ENCODE measurements at regions not wholly inside any gene's neighbourhood (a gene's known extent, or its start where the extent isn't known, plus 50 kb on each side); places are given as distances from the start of the nearest gene placed in this dataset.
A peak's percentile ranks its signal among the peaks of the same experiment; 100 is the strongest.
"Not testable (repeated sequence)": the region's sequence is repeated elsewhere in the genome, so short reads cannot be mapped to it uniquely, and the experiment has no call there.

DNA sequence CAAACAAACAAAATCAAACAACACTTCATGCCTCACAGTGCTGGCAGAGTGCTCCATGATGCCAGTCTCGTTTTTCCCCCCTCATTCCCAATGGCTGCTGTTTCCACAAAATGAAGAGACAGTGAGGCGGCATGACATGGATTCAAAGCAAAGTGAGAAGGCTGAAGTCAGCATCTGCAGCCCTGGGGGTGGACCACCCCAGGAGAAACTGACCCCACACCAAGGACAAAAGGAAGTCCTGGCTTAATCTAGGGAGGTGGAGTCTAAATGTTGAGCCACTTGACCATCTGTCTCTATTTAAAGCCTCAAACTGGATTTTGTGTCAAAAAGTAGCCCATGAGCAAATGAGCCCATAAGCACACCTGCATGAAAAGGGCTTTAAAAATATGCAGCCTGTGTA lies 151.2 kb upstream of the RORA start:
- intact Hi-C loops (cut with DNase I) = no loop called here
- no peaks in the 10 kb centered on the region for H3K4me1 ChIP-seq (ENCODE audit: control insufficient read depth, insufficient read depth, low read length)
- 75% methylated on average over 2 of the region's 2 CpGs for WGBS
- DNase-seq (no peak), ATAC-seq (no peak)
- no peak overlapping the region for H3K4me3 ChIP-seq (ENCODE audit: low read length)
- H3K27me3 ChIP-seq (ENCODE audit: control insufficient read depth, insufficient read depth) = no peaks in the 10 kb centered on the region
- H3K27ac ChIP-seq (ENCODE audit: low read length) = no peak overlapping the region
- no peaks in the 10 kb centered on the region for H3K9me3 ChIP-seq (ENCODE audit: control insufficient read depth, low read length)

DNA sequence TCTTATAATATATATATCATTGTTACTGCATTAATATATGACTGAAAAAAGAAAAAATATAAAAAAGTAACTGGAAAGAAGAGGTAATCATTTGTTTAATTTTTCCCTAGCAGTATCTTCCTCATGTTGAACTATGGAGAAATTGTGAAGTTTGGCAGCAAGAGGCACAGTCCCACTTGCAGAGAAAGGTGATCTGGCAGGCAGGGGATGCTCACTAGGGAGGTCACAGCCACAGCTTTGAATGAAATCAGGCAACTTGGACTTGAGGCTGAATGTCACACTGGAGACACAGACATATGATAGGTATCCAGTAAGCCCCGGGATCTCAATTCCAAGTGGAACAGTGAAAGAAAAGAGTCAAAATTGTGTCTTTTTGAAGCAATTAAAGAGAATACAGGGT lies 149.9 kb upstream of the RORA start:
- intact Hi-C loops (cut with DNase I) = no loop called here
- Histone ChIP-seq H3K4me1 (ENCODE audit: control insufficient read depth, insufficient read depth, low read length) (no peaks in the 10 kb centered on the region), H3K27ac (ENCODE audit: low read length) (no peak overlapping the region), H3K4me3 (ENCODE audit: low read length) (no peak overlapping the region), H3K27me3 (ENCODE audit: control insufficient read depth, insufficient read depth) (no peaks in the 10 kb centered on the region), H3K9me3 (ENCODE audit: control insufficient read depth, low read length) (no peaks in the 10 kb centered on the region)
- DNase-seq = no peak
- WGBS = 89% methylated on average over 1 of the region's 1 CpG
- ATAC-seq = no peak

DNA sequence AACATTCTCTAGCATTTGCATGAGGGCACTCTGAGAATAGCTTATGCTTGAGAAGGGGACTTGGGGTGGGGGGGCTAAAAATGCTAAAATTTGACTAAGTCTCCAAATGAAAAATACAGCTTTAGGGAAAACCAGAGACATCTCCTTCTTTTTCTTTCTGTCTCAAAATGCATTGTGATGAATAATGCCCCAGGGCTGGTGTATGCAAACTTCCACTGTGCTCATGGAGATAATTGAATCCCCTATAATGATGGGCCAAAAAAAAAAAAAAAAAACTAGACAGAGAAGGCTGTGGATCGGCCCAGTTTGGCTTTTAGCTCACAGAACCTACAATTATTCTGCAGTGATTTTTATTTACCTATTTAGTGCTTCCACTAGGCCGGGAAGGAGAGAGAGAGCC lies 147.9 kb upstream of the RORA start:
- intact Hi-C loops (cut with DNase I) = no loop called here
- 84% methylated on average over 2 of the region's 2 CpGs for WGBS

DNA sequence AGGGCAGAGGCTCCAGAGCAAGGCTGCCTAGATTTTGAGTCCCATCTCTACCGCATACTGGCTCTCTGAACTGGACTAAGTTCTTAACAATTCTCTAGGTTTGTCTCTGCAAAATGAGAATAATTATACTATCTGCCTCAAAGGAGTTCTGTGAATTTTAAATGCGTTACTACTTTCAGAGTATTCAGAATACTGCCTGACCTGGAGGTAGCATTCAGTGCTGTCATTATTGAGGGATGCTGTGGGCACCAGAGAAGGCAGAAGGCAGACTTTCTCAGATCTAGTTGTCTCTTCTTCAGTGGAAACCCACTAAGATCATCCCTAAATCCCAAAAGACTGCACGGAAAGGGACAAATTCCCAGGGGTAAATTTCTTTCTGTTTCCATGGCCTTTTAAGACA lies 147.4 kb upstream of the RORA start:
- Histone ChIP-seq H3K27ac (ENCODE audit: low read length) (no peak overlapping the region), H3K4me3 (ENCODE audit: low read length) (no peak overlapping the region), H3K9me3 (ENCODE audit: control insufficient read depth, low read length) (no peaks in the 10 kb centered on the region), H3K4me1 (ENCODE audit: control insufficient read depth, insufficient read depth, low read length) (no peaks in the 10 kb centered on the region), H3K27me3 (ENCODE audit: control insufficient read depth, insufficient read depth) (no peaks in the 10 kb centered on the region)
- intact Hi-C loops (cut with DNase I) = no loop called here
- 94% methylated on average over 3 of the region's 3 CpGs for WGBS
- no peak for DNase-seq
- ATAC-seq = no peak

More for the DNA sequence above, 147.9 kb upstream of the RORA start:
- Histone ChIP-seq H3K27ac (ENCODE audit: low read length) (no peak overlapping the region), H3K4me3 (ENCODE audit: low read length) (no peak overlapping the region), H3K27me3 (ENCODE audit: control insufficient read depth, insufficient read depth) (no peaks in the 10 kb centered on the region), H3K9me3 (ENCODE audit: control insufficient read depth, low read length) (no peaks in the 10 kb centered on the region), H3K4me1 (ENCODE audit: control insufficient read depth, insufficient read depth, low read length) (no peaks in the 10 kb centered on the region)
- ATAC-seq (no peak), DNase-seq (no peak)

DNA sequence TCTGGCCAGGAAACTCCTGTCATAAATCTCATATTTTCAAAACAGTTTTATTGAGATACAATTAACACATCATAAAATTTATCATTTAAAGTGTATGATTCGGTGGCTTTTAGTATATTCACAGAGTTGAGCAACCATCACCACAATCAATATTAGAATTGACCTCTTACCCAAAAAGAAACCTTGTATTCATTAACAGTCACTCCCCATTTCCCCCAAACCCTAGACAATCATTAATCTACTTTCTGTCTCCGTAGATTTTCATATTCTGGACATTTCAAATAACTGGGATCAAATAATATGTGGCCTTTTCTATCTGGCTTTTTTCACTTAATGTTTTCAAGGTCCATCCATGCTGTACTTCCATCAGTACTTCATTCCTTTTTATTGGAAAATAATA lies 145.7 kb upstream of the RORA start:
- H3K4me1 ChIP-seq (ENCODE audit: control insufficient read depth, insufficient read depth, low read length) = no peaks in the 10 kb centered on the region
- no peaks in the 10 kb centered on the region for H3K9me3 ChIP-seq (ENCODE audit: control insufficient read depth, low read length)
- 88% methylated on average over 2 of the region's 2 CpGs for WGBS
- intact Hi-C loops (cut with DNase I) = no loop called here
- H3K4me3 ChIP-seq (ENCODE audit: low read length) = no peak overlapping the region
- DNase-seq (no peak), ATAC-seq (no peak)
- H3K27me3 ChIP-seq (ENCODE audit: control insufficient read depth, insufficient read depth) = no peaks in the 10 kb centered on the region
- no peak overlapping the region for H3K27ac ChIP-seq (ENCODE audit: low read length)

DNA sequence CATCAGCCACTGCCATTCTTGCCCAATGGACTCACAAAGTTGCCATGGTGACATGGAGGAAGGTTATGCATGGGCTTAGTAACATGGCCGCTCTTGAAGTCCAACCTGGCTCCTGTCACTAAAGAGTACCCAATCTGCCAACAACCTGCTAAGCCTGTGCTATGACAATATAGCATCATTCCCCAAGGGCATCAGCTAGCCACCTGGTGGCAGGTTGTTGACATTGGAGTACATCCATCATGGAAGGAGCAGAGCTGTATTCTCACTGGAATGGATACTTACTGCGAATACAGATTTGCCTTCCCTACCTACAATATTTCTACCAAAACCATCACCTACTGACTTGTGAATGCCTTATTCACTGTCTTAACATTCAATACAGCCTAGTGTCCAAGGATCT lies 138.9 kb upstream of the RORA start:
- H3K27ac ChIP-seq (ENCODE audit: low read length) = no peak overlapping the region
- no peaks in the 10 kb centered on the region for H3K27me3 ChIP-seq (ENCODE audit: control insufficient read depth, insufficient read depth)
- no peak overlapping the region for H3K4me3 ChIP-seq (ENCODE audit: low read length)
- ATAC-seq (no peak), DNase-seq (no peak)
- 98% methylated on average over 2 of the region's 2 CpGs for WGBS
- H3K4me1 ChIP-seq (ENCODE audit: control insufficient read depth, insufficient read depth, low read length) = no peaks in the 10 kb centered on the region
- intact Hi-C loops (cut with DNase I) = no loop called here
- no peaks in the 10 kb centered on the region for H3K9me3 ChIP-seq (ENCODE audit: control insufficient read depth, low read length)

DNA sequence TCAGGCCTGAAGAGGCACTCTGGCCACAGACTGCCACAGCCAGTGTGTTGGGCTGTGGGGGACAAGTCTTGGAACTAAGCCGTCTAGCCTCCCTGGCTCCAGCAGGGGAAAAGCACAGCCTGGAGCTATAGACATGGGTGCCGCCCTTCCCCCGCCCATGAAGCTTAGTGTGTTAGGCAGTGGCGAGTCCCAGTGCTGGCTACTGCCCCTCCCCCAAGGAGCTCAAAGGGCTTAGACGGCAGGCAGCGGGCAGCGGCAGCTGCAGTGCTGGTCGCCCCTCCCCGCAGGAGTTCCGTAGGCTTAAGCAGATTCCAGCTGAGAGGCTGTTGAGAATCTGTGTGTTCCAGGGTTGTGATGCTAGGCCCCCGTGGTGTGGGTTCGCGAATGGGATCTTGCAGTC lies 135.8 kb upstream of the RORA start:
- no peaks in the 10 kb centered on the region for H3K4me1 ChIP-seq (ENCODE audit: control insufficient read depth, insufficient read depth, low read length)
- H3K4me3 ChIP-seq (ENCODE audit: low read length) = no peak overlapping the region
- intact Hi-C loops (cut with DNase I) = no loop called here
- ATAC-seq (no peak), DNase-seq (peak in 2 of 3 donors; percentile 37 to 50)
- 43% methylated on average over 13 of the region's 13 CpGs for WGBS
- no peak overlapping the region for H3K27ac ChIP-seq (ENCODE audit: low read length)
- H3K27me3 ChIP-seq (ENCODE audit: control insufficient read depth, insufficient read depth) = no peaks in the 10 kb centered on the region
- H3K9me3 ChIP-seq (ENCODE audit: control insufficient read depth, low read length) = no peaks in the 10 kb centered on the region

DNA sequence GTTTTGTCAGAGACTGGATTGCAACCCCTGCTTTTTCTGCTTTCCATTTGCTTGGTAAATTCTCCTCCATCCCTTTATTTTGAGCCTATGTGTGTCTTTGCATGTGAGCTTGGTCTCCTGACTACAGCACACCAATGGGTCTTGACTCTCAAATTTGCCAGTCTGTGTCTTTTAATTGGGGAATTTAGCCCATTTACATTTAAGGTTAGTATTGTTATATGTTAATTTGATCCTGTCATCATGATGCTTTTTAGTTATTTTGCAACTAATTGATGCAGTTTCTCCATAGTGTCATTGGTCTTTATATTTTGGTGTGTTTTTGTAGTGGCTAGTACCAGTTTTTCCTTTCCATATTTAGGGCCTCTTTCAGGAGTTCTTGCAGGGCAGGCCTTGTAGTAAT lies 133.8 kb upstream of the RORA start:
- DNase-seq; ATAC-seq; H3K27me3 ChIP-seq (ENCODE audit: control insufficient read depth, insufficient read depth); H3K4me1 ChIP-seq (ENCODE audit: control insufficient read depth, insufficient read depth, low read length); H3K9me3 ChIP-seq (ENCODE audit: control insufficient read depth, low read length); H3K4me3 ChIP-seq (ENCODE audit: low read length); intact Hi-C loops (cut with DNase I); H3K27ac ChIP-seq (ENCODE audit: low read length): not testable (repeated sequence)

DNA sequence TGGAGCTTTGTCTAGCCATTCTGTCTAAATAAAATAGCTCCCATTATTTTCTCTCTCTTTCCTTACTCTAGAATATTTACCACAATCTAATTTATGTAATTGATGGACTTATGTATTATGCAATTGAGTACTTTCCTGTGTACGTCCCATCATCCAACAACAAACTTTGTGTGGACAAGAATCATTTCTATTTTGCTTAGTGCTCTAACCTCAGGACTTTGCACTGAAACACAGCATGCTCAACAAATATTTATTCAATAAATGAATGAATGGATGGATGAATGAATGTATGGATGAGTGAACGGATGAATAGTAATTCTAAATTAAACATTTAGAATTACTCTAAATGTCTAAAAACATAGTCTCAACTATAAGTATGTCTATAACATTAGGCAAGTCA lies 115.2 kb upstream of the RORA start:
- no peak for DNase-seq
- intact Hi-C loops (cut with DNase I) = no loop called here
- Histone ChIP-seq H3K27ac (ENCODE audit: low read length) (no peak overlapping the region), H3K27me3 (ENCODE audit: control insufficient read depth, insufficient read depth) (no peaks in the 10 kb centered on the region), H3K4me1 (ENCODE audit: control insufficient read depth, insufficient read depth, low read length) (no peaks in the 10 kb centered on the region), H3K4me3 (ENCODE audit: low read length) (no peak overlapping the region), H3K9me3 (ENCODE audit: control insufficient read depth, low read length) (no peaks in the 10 kb centered on the region)
- ATAC-seq = no peak
- WGBS = 86% methylated on average over 2 of the region's 2 CpGs

DNA sequence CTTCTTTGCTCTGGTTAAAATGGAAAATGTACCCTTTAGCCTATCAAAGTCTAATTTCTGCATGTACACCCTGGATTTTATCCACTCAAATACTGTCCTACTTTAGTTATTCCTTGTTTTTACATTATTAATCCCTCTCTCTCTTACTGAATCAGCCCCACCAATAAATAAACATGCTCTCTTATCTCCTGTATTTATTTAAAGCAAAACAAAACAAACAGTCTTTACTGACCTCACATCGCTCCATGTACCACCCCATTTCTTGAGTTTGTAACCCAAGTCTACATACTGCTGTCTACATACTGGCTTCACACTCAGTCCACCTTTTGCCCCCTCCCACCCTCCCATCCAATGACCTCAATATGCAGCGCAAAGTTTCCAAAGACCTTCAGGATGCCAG lies 113.3 kb upstream of the RORA start:
- DNase-seq = no peak
- 82% methylated on average over 2 of the region's 2 CpGs for WGBS
- H3K9me3 ChIP-seq (ENCODE audit: control insufficient read depth, low read length) = no peaks in the 10 kb centered on the region
- no peaks in the 10 kb centered on the region for H3K4me1 ChIP-seq (ENCODE audit: control insufficient read depth, insufficient read depth, low read length)
- H3K27me3 ChIP-seq (ENCODE audit: control insufficient read depth, insufficient read depth) = no peaks in the 10 kb centered on the region
- ATAC-seq = no peak
- H3K27ac ChIP-seq (ENCODE audit: low read length) = no peak overlapping the region
- intact Hi-C loops (cut with DNase I) = no loop called here
- no peak overlapping the region for H3K4me3 ChIP-seq (ENCODE audit: low read length)

DNA sequence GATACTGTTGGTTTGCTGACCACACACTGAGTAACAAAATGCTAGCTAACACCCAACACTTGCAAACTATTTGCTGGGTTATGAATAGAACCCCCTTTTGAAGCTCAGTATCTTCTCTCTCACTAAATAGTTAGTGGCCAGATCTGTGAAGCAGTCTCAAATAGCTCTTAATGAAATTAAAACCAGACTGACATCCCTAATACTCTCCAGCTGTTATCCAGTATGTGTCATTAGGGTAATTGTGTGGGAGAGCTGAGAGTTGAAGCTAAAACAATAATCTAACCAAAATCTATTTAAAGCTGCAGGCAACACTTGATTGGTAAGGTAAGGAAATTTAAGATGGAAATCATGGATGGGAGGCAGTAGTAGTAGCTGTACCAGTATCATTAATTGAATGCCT lies 110.4 kb upstream of the RORA start:
- Histone ChIP-seq H3K4me3 (ENCODE audit: low read length) (no peak overlapping the region), H3K4me1 (ENCODE audit: control insufficient read depth, insufficient read depth, low read length) (no peaks in the 10 kb centered on the region), H3K27me3 (ENCODE audit: control insufficient read depth, insufficient read depth) (no peaks in the 10 kb centered on the region), H3K9me3 (ENCODE audit: control insufficient read depth, low read length) (no peaks in the 10 kb centered on the region), H3K27ac (ENCODE audit: low read length) (no peak overlapping the region)
- intact Hi-C loops (cut with DNase I) = no loop called here
- no peak for ATAC-seq
- no peak for DNase-seq

DNA sequence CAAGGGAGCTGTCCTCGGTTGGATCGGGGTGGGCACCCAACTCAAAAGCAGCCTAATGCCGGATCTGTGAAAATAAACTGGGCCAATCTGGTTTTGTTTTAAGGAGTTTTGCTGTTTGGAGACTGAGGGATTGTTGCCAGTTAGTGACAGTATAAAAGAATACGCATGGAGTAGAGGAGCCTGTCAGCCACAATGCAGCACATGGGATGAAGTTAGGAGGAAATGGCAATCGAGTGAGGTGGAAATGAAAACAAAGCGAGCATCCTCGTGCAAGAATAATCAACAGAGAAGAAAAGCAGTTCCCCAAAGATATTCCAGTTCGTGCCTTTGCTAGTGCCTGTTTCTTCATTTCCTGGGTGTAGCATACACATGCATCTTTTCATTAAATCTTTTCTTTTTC lies 108.4 kb upstream of the RORA start:
- ATAC-seq = no peak
- 65% methylated on average over 8 of the region's 8 CpGs for WGBS
- no peak for DNase-seq
- no peaks in the 10 kb centered on the region for H3K9me3 ChIP-seq (ENCODE audit: control insufficient read depth, low read length)
- no peak overlapping the region for H3K27ac ChIP-seq (ENCODE audit: low read length)
- H3K27me3 ChIP-seq (ENCODE audit: control insufficient read depth, insufficient read depth) = no peaks in the 10 kb centered on the region
- H3K4me3 ChIP-seq (ENCODE audit: low read length) = no peak overlapping the region
- H3K4me1 ChIP-seq (ENCODE audit: control insufficient read depth, insufficient read depth, low read length) = no peaks in the 10 kb centered on the region
- intact Hi-C loops (cut with DNase I) = no loop called here

All from right cardiac atrium (tissue), 5 donors.